OCI-LY1 (cell line): ENCODE measurements at regions not wholly inside any gene's neighbourhood (a gene's known extent, or its start where the extent isn't known, plus 50 kb on each side); places are given as distances from the start of the nearest gene placed in this dataset.

Experiments
- H2AFZ ChIP-seq: fragments of 200-600 bp; sonication (generic), shearing (Covaris generic); 2 replicates; pipeline ENCODE4 v1.6.0; 2014; ENCODE audit warnings: antibody characterized with exemption, mild to moderate bottlenecking, low read length
- H3F3A ChIP-seq: fragments of 200-600 bp; sonication (generic), shearing (Covaris generic); 2 replicates; pipeline ENCODE4 v1.6.0; 2014; ENCODE audit warnings: mild to moderate bottlenecking, antibody characterized with exemption, low read length, moderate library complexity; ENCODE audit not compliant: insufficient read depth
- H3K27ac ChIP-seq: fragments of 200-600 bp; sonication (generic); 2 replicates; pipeline ENCODE4 v1.5.1; 2014; ENCODE audit warnings: low read length, mixed run types, mild to moderate bottlenecking, low read depth; ENCODE audit not compliant: poor library complexity, severe bottlenecking
- H3K27me3 ChIP-seq: fragments of 200-600 bp; sonication (generic); 2 replicates; pipeline ENCODE4 v1.6.0; 2014; ENCODE audit warnings: antibody characterized with exemption, mild to moderate bottlenecking, low read length, moderate library complexity; ENCODE audit not compliant: insufficient read depth
- H3K36me3 ChIP-seq: fragments of 200-600 bp; sonication (generic); 2 replicates; pipeline ENCODE4 v1.6.1; 2014; ENCODE audit warnings: mild to moderate bottlenecking, antibody characterized with exemption, low read length, moderate library complexity, mixed read lengths; ENCODE audit not compliant: insufficient read depth
- H3K4me1 ChIP-seq: fragments of 200-600 bp; sonication (generic); 2 replicates; pipeline ENCODE4 v1.5.1; 2014; ENCODE audit warnings: mild to moderate bottlenecking, low read length, moderate library complexity; ENCODE audit not compliant: insufficient read depth, severe bottlenecking
- H3K4me2 ChIP-seq: fragments of 200-600 bp; sonication (generic), shearing (Covaris generic); 2 replicates; pipeline ENCODE4 v1.6.1; 2014; ENCODE audit warnings: low read length
- H3K4me3 ChIP-seq: fragments of 200-600 bp; sonication (generic); 2 replicates; pipeline ENCODE4 v1.5.1; 2014; ENCODE audit warnings: low read length, low read depth, mild to moderate bottlenecking, mixed read lengths; ENCODE audit not compliant: poor library complexity, severe bottlenecking
- H3K79me2 ChIP-seq: fragments of 200-600 bp; shearing (Covaris generic); 2 replicates; pipeline ENCODE4 v1.6.1; 2016; ENCODE audit warnings: mixed run types, low read length, mixed read lengths; ENCODE audit not compliant: insufficient read depth
- H3K9ac ChIP-seq: fragments of 200-600 bp; sonication (generic), shearing (Covaris generic); 2 replicates; pipeline ENCODE4 v1.6.1; 2014; ENCODE audit warnings: mild to moderate bottlenecking, low read length, mixed read lengths
- H3K9me2 ChIP-seq: fragments of 200-600 bp; sonication (generic), shearing (Covaris generic); 2 replicates; pipeline ENCODE4 v1.6.1; 2014; ENCODE audit warnings: low read depth, mild to moderate bottlenecking, low read length, mixed read lengths
- H3K9me3 ChIP-seq: fragments of 200-600 bp; shearing (Covaris generic); 2 replicates; pipeline ENCODE4 v1.6.1; 2014; ENCODE audit warnings: low read length, mixed read lengths
- H4K20me1 ChIP-seq: fragments of 200-600 bp; sonication (generic), shearing (Covaris generic); 2 replicates; pipeline ENCODE4 v1.6.0; 2016; ENCODE audit warnings: mild to moderate bottlenecking, low read length; ENCODE audit not compliant: insufficient read depth
- CTCF ChIP-seq: fragments of 200-600 bp; sonication (generic), shearing (Covaris generic); IDR thresholded peaks from 2 replicates; pipeline ENCODE4 v1.5.1; 2017; ENCODE audit warnings: mild to moderate bottlenecking, antibody characterized with exemption, low read length, moderate library complexity, mixed read lengths
- EZH2 ChIP-seq: fragments of 200-600 bp; sonication (generic), shearing (Covaris generic); IDR thresholded peaks from 2 replicates; pipeline ENCODE4 v1.8.0; 2017; ENCODE audit warnings: borderline replicate concordance, mixed run types, mild to moderate bottlenecking, antibody characterized with exemption, low read length, moderate library complexity, mixed read lengths

GRCh38 chr18:72458271-72458670 is 85.9 kb downstream of the CBLN2 start:
- Histone ChIP-seq H3K9me3 (no peaks in the 10 kb centered on the region), H3K9ac (no peak overlapping the region), H2AFZ (no peak overlapping the region), H3K36me3 (no peaks in the 10 kb centered on the region), H3K27me3 (no peaks in the 10 kb centered on the region), H3K4me1 (no peaks in the 10 kb centered on the region), H3K4me3 (no peak overlapping the region), H3K79me2 (no peaks in the 10 kb centered on the region), H3K9me2 (no peaks in the 10 kb centered on the region), H3F3A (no peaks in the 10 kb centered on the region), H4K20me1 (no peaks in the 10 kb centered on the region), H3K4me2 (no peak overlapping the region), H3K27ac (no peak overlapping the region)
- TF ChIP-seq EZH2, result no peak
- TF ChIP-seq CTCF, result no peak

- H3K9me2 ChIP-seq, result no peaks in the 10 kb centered on the region
- no peaks in the 10 kb centered on the region for H3K36me3 ChIP-seq
- H3K9me3 ChIP-seq, result no peaks in the 10 kb centered on the region
- no peak overlapping the region for H3K4me2 ChIP-seq
- H3K9ac ChIP-seq, result no peak overlapping the region
- no peaks in the 10 kb centered on the region for H3K79me2 ChIP-seq
- H3K27me3 ChIP-seq, result no peaks in the 10 kb centered on the region
- no peak overlapping the region for H2AFZ ChIP-seq
- H3F3A ChIP-seq, result no peaks in the 10 kb centered on the region
- H3K4me3 ChIP-seq, result no peak overlapping the region
- no peaks in the 10 kb centered on the region for H4K20me1 ChIP-seq
- TF ChIP-seq EZH2 (no peak), CTCF (no peak)
- no peaks in the 10 kb centered on the region for H3K4me1 ChIP-seq
- no peak overlapping the region for H3K27ac ChIP-seq
These were observed 87.3 kb downstream of the CBLN2 start for GRCh38 chr18:72456802-72457201.

GRCh38 chr18:72452328-72452727 is 91.8 kb downstream of the CBLN2 start:
- no peak overlapping the region for H3K4me3 ChIP-seq
- TF ChIP-seq EZH2 (no peak), CTCF (no peak)
- H3K36me3 ChIP-seq, result no peaks in the 10 kb centered on the region
- H3K27me3 ChIP-seq, result no peaks in the 10 kb centered on the region
- no peaks in the 10 kb centered on the region for H3K9me2 ChIP-seq
- H3K9me3 ChIP-seq, result no peaks in the 10 kb centered on the region
- no peak overlapping the region for H2AFZ ChIP-seq
- no peaks in the 10 kb centered on the region for H4K20me1 ChIP-seq
- no peaks in the 10 kb centered on the region for H3F3A ChIP-seq
- no peaks in the 10 kb centered on the region for H3K4me1 ChIP-seq
- no peak overlapping the region for H3K4me2 ChIP-seq
- H3K79me2 ChIP-seq, result no peaks in the 10 kb centered on the region
- H3K9ac ChIP-seq, result no peak overlapping the region
- no peak overlapping the region for H3K27ac ChIP-seq
